OCI-LY7 (cell line): ENCODE measurements at regions not wholly inside any gene's neighbourhood (a gene's known extent, or its start where the extent isn't known, plus 50 kb on each side); places are given as distances from the start of the nearest gene placed in this dataset.

Source experiments
- EZH2phosphoT487 ChIP-seq: fragments of 200-600 bp; sonication (generic); IDR thresholded peaks from 2 replicates; pipeline ENCODE4 v1.6.1; 2018; ENCODE audit warnings: low read depth, borderline replicate concordance, mild to moderate bottlenecking, mixed run types, antibody characterized with exemption, low read length, moderate library complexity, mixed read lengths
- TF ChIP-seq, protein P1 (sequence below): fragments of 200-600 bp; sonication (generic); conservative IDR thresholded peaks from 2 replicates; pipeline ENCODE4 v1.5.1; 2014; ENCODE audit warnings: mild to moderate bottlenecking, antibody characterized with exemption, low read length, moderate library complexity, mixed read lengths

- TF ChIP-seq, protein P1, sequence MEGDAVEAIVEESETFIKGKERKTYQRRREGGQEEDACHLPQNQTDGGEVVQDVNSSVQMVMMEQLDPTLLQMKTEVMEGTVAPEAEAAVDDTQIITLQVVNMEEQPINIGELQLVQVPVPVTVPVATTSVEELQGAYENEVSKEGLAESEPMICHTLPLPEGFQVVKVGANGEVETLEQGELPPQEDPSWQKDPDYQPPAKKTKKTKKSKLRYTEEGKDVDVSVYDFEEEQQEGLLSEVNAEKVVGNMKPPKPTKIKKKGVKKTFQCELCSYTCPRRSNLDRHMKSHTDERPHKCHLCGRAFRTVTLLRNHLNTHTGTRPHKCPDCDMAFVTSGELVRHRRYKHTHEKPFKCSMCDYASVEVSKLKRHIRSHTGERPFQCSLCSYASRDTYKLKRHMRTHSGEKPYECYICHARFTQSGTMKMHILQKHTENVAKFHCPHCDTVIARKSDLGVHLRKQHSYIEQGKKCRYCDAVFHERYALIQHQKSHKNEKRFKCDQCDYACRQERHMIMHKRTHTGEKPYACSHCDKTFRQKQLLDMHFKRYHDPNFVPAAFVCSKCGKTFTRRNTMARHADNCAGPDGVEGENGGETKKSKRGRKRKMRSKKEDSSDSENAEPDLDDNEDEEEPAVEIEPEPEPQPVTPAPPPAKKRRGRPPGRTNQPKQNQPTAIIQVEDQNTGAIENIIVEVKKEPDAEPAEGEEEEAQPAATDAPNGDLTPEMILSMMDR = no peak
- TF ChIP-seq EZH2phosphoT487 = no peak
Observed at GRCh38 chr7:131166066-131166465, 161.6 kb upstream of the MKLN1 start.
